ENCODE measurements at regions not wholly inside any gene's neighbourhood (a gene's known extent, or its start where the extent isn't known, plus 50 kb on each side); places are given as distances from the start of the nearest gene placed in this dataset.

- no peak for DNase-seq
Measured at GRCh38 chr13:73607489-73608156, 526.6 kb downstream of the KLF12 start.

- no peak for DNase-seq
Measured at GRCh38 chr13:73603646-73604045, 530.6 kb downstream of the KLF12 start.

- DNase-seq = no peak
Measured at GRCh38 chr13:73602295-73602694, 531.9 kb downstream of the KLF12 start.

GRCh38 chr13:73601708-73602107, 532.5 kb downstream of the KLF12 start:
- DNase-seq = no peak

- DNase-seq = no peak
Measured at GRCh38 chr13:73599232-73600128, 534.7 kb downstream of the KLF12 start.

GRCh38 chr13:73598020-73598712, 536.0 kb downstream of the KLF12 start:
- no peak for DNase-seq

GRCh38 chr13:73596382-73596781, 537.6 kb downstream of the KLF5 start:
- DNase-seq = no peak

- DNase-seq = no peak
Measured at GRCh38 chr13:73593199-73593765, 534.5 kb downstream of the KLF5 start.

GRCh38 chr13:73591861-73592260, 533.1 kb downstream of the KLF5 start:
- no peak for DNase-seq

GRCh38 chr13:73590795-73591194, 532.0 kb downstream of the KLF5 start:
- DNase-seq = no peak

- DNase-seq = no peak
Measured at GRCh38 chr13:73585236-73585635, 526.4 kb downstream of the KLF5 start.

GRCh38 chr13:73583331-73583730, 524.5 kb downstream of the KLF5 start:
- no peak for DNase-seq

GRCh38 chr13:73580513-73581267, 521.9 kb downstream of the KLF5 start:
- no peak for DNase-seq

- no peak for DNase-seq
Measured at GRCh38 chr13:73579574-73580274, 520.9 kb downstream of the KLF5 start.

GRCh38 chr13:73578251-73578875, 519.6 kb downstream of the KLF5 start:
- DNase-seq = no peak

GRCh38 chr13:73576291-73576690, 517.5 kb downstream of the KLF5 start:
- DNase-seq = no peak

- no peak for DNase-seq
Measured at GRCh38 chr13:73572824-73573223, 514.0 kb downstream of the KLF5 start.

- no peak for DNase-seq
Measured at GRCh38 chr13:73571376-73571775, 512.6 kb downstream of the KLF5 start.

GRCh38 chr13:73556902-73557301, 498.1 kb downstream of the KLF5 start:
- no peak for DNase-seq

- no peak for DNase-seq
Measured at GRCh38 chr13:73556128-73556527, 497.3 kb downstream of the KLF5 start.

- DNase-seq = no peak
Measured at GRCh38 chr13:73551736-73552135, 492.9 kb downstream of the KLF5 start.

Data from suppressor macrophage treated with lipopolysaccharide for 1 hour (primary cell).